Mesenteric fat pad (tissue), 1 donor: ENCODE measurements at regions not wholly inside any gene's neighbourhood (a gene's known extent, or its start where the extent isn't known, plus 50 kb on each side); places are given as distances from the start of the nearest gene placed in this dataset.

ENCODE experiments used
- DNase-seq: peaks from one replicate; pipeline ENCODE4 v3.0.0-alpha.2; 2020; ENCODE audit warnings: low spot score
- donor health status: DM: yes; HTN: yes; CAD: no.

DNA sequence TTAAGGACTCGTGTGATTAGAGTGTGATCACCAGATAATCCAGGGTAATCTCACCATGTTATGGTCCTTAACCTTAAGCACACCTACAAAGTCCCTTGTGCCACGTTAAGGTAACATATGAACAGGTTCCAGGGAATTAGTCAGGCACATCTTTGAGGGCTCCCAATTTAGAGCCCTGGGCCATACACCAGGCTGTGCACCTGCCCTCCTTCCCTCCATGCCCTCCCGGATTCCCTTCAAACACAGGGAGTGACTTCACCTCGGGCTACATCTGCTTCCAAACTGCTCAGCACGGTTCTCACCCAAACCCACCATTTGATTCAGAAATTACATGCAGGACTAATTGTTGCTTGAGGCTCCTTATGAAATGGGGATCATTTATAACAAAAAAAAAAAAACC, 93.9 kb upstream of the HABP2 start:
- DNase-seq: no peak

DNA sequence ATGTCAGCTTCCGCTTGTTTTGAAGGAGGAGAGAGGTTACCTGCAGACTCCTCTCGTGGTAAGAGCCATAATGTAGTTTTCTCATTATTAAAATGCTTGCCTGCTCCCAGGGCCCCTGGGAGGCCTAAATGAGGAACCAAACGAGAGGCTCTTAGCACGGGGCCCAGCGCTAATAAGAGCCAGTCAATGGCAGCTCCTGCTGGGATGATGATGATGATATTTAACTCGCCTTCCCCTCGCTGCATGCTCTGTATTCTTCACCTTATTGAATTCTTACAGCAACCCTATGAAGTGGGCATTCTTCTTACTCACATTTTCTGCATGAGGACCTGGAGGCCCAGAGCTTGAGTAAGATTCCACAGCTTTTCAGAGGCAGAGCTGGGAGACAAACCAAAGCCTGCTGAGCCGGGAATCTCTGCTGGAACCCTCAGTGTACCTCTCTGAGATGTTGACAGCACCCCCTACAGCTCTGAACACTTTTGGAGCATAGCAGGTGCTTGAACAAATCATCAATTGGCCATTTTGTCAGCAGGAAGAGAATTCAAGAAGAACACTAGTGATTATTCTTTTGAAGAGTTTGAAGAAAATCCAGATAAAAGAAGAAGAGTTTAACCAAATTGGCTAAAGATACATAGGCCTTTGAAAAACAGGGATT, 93.1 kb upstream of the HABP2 start:
- DNase-seq: no peak

DNA sequence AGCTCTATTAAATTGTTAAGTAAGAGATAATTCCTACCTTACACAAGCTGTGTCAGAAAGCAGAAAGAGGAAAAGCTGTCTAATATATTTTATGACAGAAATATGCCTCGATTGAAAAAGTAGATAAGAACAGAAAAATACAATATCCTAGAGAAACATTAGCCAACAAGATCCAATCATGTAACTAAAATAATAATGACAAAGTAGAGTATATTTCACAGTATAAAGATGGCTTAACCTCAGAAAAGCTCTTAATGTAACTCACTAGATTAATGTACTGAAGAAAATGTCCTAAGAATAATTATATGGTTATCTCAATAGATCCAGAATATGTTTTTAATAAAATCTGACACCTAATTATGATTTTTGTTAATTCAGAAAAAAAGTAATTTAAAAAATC, 89.8 kb upstream of the HABP2 start:
- DNase-seq: no peak

DNA sequence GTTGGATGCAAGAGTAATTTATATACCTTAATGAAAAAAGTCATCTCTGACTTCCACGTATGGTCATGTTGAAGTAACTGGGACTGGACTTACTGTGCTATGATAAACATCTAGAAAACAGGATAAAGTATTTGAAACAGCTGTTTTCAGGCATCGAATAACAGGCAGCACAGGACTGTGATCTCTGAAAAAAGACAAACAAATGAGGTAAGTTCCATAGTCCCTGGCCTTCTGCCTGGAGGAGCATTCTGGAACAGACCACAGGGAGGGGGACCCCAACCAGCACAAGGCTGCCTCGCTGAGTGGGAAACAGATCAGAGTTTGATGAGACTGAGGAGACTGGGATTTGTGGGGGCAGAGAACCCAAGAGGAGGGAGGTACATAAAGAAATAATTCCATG, 89.1 kb upstream of the HABP2 start:
- no peak for DNase-seq

DNA sequence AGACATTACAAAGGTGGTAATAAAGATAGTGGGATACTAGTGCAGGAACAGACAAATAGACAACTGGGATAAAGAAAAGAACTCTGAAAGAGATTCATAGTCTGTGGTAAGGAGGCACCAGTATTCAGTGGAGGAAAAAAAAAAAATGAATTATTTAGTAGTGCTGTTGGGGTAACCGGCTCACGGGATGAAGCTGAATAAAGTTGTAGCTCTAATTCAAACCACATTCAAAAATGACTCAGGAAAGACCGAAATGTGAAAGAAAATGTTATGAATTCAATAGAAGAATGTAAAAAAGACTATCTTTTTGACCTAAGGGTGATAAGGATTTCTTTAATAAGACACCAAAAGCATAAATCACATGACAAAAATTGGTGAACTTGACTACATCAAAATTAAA, 83.1 kb upstream of the HABP2 start:
- no peak for DNase-seq

DNA sequence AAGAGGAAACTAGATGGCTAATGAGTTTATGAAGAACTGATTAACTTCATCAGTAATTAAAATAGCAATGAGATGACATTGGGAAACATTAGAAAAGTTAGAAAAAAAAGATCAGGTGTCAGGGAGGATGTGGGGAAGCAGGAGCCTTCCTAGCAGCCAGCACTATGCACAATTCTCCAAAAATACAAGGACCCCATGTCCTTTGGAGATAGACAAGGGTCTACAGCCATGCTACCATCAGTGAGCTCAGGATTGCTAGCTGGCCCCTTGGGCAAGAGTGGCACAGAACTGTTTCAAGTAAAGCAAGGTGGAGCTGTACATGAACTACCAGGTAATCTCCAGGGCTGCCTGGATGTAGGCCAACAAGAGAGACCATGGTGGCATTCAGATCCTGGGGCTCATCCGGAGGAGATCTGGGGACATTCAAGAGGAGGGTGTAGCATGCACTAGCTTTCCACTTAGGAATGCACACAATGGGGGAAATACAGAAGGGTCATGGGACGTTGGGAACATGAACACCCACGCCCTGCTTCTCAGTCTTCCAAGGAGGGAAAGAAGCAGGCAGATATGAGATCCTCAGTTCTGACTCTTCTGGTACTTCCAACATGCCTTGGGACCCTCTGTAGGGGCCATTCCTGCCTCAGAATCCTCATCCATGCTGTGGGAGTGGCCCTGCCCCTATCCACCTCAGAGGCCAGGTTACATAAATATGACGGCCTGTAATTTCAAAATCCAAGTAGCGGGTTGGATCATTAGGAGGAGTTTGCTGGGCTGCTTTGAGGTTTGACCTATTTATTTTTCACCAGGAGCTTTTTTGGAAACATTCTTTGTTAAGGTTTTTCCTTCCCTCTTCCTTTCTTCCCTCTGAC, 82.2 kb upstream of the HABP2 start:
- DNase-seq: no peak

DNA sequence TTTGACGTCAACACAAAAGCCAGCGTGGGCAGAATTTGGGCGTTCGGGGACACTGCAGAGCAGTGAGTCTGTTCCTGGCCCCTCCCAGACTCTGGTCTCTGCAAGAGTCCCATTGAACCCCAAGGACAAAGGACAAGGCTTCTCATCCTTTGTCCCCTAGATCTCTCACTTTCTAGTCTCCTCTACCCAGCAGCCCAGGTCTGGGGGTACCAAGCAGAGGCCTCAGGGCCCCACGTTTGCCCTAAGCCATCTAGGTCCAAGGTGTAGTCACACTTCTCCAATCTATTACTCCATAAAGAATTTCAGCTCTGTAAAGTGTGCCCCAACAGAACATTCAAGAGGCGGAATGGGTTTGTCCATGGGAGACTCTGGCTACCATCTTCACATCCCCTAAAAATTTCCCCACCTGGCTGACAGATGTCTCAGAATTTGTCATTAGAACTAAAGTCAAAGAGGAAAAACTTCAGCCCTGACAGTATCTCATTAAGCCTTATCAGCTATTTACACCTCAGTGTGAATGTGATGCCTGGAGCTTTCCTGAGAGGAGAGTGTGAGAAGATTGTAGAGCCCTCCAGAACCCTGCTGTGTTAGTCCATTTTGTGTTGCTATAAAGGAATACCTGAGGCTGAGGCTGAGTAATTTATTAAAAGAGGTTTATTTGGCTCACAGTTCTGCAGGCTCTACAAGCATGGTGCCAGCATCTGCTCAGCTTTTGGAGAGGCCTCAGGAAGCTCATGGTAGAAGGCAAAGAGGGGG, 81.4 kb upstream of the HABP2 start:
- no peak for DNase-seq

DNA sequence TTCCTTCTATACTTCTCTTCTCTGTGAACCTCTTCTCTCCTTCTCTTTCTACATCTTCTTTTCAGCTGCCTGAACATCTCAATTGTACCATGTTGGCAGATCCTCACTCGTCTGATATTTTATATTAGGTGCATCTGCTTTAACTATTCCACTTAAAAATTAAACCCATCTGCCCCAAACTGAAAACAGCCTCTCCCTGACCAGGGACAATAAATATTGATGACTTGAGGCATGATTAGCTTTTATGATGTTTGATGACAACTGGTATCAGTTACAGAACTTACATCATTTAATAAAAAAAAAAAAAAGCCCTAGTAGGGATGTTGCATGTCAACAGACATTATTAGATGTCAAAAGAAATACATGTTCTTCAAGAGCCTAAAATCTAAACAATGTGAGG, 79.8 kb upstream of the HABP2 start:
- DNase-seq: no peak

DNA sequence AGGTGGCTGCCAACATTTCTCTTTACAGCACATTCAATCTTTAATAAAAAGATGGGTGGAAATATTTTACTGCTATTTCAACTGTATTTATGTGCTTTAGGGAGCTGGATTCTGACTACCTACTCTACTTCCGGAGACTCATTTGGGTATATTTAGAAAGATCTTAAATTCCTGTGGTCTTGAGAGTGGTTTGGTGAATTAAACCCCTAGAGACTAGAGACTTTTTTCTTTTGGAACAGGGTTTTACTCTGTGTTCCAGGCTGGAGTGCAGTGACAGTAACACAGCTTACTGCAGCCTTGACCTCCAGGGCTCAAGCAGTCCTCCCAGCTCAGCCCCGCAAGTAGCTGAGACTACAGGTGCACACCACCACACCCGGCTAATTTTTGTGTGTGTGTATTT, 79.0 kb upstream of the HABP2 start:
- DNase-seq: no peak

DNA sequence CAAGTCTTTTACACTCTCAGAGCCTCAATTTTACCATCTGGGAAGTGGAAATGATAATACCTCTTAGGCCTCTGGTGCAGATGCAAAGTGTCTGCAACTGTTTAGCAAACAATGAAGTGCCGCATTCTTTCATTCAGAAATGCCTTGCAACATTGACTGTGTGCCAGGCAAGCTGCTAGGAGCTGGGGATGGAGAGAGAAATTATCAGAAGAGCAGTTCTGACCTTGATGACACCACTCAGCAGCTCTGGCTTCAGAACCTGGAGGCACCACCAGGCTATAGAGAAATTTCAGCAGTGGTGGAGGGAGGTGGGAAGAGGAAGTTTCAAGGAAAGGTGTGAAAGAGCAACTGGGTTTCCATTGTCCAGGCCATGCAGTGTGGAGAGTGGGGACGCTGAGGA, 78.1 kb upstream of the HABP2 start:
- DNase-seq: no peak

DNA sequence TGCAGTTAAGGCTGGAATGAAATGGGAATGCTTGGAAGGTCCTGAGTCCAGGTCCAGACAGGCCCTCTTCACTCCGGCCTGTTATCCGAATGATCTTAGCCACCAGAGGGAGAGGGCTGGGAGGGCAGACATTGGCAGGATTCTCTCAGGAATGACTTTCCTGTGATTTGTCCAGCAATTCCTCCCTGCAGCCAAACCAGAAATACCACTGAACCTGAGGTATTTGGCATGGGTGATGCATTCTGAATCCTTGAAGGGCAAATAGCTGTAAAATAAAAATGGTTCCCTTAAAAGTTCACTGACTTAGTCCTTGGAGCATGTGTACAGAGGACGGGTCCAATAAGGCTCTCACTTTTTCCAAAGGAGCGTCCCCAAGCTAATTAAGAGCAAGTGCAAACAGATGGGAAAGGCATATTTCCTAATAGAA, 77.5 kb upstream of the HABP2 start:
- DNase-seq: no peak

DNA sequence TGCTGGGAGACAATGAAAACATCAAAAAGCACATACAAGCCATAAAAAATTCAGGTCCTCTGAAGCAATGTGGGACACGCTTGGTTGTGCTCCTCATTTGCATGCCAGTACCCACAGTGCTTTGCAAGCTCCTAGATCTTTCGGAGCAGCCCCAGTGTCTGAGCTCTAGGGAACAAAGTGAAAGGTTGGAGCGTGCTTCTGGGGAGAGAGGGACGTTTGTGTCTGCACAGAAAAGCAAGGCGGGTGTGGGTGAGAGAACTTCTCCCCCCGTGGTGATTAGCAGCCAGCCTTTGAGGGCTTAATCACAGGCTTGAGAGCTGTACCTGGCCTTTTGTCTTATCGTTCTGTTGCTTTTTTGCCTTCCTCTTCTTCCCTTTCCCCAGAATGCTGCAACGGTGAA, 76.7 kb upstream of the HABP2 start:
- DNase-seq: no peak

DNA sequence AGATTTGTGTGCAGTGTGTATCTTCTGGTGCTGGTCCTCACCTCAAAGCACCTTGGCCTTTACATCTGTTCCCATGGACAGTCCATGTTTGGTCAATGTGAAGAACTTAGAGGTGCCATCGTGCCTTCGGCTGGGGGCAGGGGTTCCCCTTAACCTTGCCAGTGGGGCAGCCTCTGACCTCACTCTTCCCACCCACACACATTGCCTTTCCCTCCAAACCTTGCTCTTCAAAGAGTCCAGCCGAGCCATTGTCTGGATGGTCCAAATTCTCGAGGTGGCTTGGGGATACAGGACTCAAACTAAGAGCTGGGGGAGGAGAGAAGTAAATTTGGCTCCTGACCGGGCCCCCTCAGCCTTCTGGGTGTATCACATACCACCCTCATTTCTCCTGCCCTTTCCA, 76.2 kb upstream of the HABP2 start:
- no peak for DNase-seq

DNA sequence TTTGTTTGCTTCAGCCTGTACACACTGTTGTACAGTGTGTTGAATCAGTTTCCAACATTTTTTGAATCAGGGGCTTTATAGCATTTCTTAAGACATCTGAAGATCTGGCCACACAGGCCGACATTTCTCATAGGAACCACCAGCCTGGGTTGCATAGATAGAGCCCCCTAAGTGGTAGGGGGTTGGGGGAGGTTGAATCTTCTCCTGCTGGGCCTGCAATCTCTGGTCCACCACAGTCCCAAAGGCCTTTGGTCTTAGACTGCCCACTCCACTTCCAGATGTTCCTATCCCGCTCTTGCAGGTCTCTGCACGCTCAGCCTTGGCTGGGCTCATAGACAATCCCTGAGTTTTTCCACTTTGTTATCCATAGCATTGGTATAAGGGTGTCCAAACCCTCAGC, 75.4 kb upstream of the HABP2 start:
- no peak for DNase-seq

DNA sequence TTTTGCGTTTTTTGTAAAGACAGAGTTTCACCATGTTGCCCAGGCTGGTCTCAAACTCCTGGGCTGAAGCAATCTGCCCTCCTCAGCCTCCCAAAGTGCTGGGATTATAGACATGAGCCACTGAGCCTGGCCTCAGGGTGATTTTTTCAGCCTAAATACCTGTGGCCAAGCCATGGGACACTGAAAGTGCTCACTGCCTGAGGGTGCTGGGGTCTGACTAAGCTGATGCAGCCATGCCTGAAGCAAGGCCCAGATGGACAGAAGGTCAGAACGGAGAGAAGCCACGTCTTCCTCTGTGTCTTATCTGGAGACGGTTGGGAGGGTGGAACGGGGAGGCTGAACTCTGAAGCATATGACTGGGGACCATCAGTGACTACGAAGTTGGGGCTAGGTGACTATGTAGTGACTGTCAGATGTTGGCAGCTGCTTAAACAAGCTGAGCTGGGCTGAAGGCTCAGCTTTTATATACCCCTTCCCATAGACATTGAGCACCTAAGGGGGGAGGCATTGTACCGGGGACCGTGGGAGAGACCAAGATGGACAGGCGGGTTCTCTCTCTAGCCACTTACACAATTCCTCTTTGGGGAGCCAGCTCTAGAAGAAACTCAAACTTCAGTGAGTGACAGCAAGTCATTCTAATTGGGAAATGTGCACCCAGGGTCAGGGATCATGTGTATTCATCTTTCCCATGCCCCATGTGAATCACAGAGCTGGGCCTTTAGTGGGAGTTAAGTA, 73.3 kb upstream of the HABP2 start:
- DNase-seq: no peak

DNA sequence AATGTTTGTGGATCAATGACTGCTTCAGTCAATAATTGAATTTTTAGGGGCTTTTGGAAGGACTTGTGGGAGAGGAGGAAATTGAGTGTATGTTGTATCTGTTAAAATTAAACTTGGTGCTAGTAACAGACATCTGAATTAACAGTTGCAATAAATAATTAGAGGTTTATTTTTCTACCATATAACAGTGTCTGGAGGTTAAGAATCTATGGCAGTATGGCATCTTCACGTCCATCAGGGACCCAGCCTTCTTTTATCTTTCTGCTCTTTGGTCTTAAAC, 72.8 kb upstream of the HABP2 start:
- no peak for DNase-seq

DNA sequence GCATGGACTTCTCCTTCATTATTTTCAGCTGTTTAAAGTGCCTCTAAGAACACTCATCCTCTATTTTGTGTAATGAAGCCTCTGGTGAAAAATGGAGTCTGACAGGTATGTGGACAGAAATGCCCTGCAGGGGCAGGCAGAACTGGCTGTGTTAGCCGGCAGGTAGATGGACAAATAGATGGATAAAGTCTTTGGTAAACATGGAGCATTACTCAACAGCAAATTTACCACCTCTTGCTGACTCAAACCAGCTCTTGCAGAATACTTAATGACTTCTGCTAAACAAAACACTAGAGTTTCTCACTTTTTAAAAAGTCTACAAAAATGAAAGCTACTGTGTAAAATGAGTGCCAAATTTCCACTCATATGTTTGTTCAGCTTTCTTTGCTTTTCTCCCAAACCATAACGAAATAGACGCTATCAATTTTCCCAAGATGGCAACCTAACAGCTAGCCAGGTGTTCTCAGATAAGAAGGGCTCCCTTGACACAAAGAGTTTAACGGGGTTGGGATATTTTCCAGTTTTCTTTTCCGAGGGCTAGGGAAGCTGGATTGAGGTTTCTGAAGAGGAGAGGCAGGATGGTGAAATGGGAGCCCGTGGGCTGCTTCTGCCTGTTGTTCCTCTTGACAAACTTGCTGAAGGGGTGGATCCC, 71.9 kb upstream of the HABP2 start:
- no peak for DNase-seq

DNA sequence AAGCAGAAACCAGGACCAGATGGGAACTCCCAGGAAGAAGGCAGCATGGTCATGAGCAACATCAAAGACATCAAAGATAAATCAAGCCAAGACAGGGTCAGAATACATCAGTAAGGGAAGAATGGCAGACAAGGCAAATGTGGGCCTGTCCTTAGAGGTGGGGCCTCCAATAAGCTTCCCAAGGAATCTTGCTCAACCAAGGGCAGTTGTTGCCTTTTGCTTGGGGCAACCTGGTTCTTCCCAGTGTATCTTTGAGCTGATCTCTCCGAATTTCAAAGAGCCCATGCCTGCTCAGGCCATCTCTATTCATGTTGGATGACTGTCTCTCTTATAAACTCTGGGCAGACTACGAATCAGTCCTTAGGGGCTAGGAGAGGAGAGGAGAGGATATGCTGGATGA, 68.4 kb upstream of the HABP2 start:
- no peak for DNase-seq

DNA sequence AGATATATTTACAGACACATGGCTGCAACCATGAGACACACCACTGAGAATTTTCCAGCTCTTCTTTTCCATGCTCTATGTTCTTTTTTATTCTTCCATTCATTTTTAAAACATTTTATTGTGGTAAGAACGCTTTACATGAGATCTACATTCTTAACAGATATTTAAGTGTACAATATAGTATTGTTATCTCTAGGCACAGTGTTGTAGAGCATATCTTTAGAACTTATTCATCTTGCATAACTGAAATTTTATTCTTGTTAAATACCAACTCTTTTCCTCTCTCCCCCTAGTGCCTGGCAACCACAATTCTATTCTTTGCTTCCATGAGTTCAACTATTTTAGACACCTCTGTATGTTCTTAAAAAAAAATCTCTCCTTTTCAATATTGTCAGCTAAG, 67.1 kb upstream of the HABP2 start:
- no peak for DNase-seq

DNA sequence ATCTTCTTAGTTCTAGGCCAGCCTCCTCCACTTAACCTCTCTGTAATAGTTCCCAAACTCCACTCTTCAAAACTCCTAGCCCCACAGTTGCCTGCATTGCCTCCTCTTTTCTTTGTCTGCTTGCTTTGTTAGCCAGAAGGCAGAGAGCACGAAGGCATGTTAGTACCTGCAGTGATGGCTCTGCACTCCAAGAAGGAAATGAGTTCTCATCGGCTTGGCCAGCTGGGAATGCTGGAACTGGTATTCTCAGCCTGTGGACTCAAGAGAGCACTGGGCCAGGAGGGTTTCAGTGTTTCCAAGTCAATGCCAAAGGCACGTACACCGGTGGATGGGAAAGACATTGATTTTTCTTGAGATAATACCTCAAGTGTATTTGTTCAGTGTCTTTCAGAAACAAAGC, 66.3 kb upstream of the HABP2 start:
- DNase-seq: no peak

DNA sequence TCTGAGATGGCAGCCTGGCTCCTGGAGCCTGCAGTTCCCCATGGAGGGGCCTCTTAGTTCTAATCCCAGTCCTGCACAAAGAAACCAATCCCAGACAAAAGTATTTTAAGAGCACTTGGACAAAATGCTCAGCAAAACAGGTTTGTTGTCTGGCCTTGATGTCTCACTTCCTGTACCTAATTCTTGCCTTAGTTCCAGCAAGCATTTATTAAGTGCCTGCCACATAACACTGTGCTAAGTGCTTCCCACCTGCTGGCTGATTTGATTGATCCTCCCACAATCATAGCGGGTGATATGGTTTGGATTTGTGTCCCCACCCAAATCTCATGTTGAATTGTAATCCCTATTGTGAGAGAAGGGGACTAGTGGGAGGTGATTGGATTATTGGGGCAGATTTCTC, 65.7 kb upstream of the HABP2 start:
- DNase-seq: no peak
